HPDE6-E6E7 (cell line): ENCODE measurements at regions not wholly inside any gene's neighbourhood (a gene's known extent, or its start where the extent isn't known, plus 50 kb on each side); places are given as distances from the start of the nearest gene placed in this dataset.

ENCODE experiments used
- DNase-seq: peaks from one replicate; pipeline ENCODE4 v3.0.0; 2011; ENCODE audit warnings: missing footprints; ENCODE audit errors: extremely low spot score

DNA sequence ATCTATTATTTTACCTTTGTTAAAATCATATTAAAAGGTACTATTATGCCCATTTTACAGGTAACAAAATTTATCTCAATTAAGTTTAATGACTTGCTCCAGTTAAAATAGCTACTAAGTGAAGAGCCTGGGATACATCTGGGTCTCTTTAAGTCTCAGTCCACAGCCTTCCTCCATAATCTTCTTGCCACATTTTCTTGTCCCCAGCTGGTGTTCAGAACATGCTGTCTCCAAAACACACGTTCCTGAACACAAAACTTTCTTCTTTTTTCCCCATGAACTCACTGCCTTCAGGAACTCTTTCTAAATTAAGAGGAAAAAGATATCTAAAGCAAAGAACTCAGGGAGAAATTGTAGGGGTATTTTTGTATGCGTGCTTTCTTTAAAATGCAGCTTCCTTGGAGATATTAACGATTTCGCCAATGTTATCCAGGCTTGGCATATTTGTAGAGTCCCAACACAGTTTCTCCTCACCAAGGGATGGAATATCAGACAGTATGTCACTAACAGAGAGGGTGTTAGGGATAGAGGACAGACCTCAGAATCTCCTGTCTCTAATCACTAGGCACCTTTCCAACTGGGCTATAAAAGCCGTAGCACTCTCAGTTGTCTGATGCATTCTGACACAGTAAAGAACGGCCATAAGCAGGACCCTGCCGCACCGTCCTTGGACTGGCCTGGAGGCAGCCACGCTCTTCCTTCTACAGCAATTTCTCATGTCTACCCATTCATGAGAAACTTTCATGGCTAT is 232.8 kb upstream of the BLID start:
- DNase-seq = no peak

DNA sequence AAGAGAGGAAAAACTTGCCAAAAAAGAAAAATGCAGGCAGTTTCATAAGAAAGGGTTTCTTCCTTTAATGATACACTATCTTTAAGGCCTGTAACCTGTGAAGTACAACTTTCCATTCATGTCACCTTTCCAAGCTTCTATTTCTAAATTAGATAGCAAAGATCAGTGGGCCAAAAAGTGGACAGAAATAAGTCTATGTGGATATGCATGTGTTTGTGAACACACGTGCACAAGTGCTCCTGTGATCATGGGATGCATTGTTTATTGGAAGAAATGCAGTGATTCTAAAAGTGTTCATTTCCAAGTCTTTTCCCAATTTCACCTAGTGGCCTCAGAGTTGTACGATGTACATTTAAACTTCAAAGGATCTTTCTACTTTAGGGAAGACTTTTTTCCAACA is 230.0 kb upstream of the BLID start:
- DNase-seq = no peak

- no peak for DNase-seq
These were observed 229.6 kb upstream of the BLID start for GRCh38 chr11:122345586-122345985.

- no peak for DNase-seq
These were observed 228.2 kb upstream of the BLID start for GRCh38 chr11:122344215-122344614.

GRCh38 chr11:122343210-122343609 is 227.2 kb upstream of the BLID start:
- DNase-seq = no peak

DNA sequence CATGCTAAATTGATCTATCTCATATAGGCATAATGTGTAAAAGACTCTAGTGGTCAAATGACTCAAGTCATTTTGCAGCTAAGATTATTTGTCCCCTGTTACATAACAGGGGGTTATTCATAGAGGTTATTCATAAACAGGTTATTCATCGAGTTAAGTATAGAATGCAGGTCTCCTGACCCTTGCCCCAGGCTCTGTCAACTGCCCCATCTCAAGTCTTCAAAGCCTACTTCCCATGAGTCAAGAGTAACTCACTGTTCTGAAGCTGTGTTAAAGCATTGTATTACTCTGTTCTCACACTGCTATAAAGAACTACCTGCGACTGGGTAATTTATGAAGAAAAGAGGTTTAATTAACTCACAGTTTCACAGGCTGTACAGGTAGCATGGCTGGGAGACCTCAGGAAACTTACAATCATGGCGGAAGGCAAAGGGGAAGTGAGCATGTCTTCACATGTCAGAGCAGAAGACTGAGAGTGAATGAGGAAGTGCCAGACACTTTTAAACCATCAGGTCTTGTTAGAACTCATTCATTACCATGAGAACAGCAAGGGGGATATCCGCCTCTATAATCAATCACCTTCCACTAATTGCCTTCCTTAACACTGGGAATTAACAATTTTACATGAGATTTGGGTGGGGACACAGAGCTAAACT is 226.2 kb upstream of the BLID start:
- peak; percentile 7 for DNase-seq

- no peak for DNase-seq
These were observed 225.5 kb upstream of the BLID start for GRCh38 chr11:122341477-122341876.

DNA sequence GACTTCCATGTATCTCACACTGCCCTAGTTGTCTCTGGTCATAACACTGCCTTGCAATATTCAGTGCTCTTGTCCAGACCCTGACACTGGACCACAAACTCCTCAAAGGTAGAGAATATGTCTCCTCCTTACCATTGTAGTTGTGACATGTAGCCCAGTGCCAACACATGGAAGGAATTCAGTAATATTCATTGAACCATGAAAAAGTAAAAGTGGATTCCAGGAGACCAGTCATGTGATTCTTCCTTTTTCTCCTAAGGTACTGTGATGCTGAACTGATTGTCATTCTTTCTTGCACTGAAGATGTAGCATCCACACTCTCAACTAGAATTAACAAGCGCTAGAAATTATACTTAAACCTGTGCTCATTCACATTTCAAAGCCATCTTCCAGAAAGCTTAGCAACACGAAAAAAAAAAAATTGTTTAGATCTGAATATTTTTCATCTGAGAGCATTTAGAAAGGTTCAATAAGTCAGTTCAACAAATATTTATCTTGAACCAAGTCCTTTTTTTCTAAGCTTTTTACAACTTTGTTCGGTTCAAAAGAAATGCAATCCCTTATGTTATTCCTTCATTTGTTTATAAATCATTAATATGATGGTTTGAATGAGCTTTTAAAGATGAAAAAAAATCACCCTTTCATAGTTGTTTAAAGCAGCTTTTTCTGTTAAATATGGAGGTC is 224.7 kb upstream of the BLID start:
- no peak for DNase-seq

DNA sequence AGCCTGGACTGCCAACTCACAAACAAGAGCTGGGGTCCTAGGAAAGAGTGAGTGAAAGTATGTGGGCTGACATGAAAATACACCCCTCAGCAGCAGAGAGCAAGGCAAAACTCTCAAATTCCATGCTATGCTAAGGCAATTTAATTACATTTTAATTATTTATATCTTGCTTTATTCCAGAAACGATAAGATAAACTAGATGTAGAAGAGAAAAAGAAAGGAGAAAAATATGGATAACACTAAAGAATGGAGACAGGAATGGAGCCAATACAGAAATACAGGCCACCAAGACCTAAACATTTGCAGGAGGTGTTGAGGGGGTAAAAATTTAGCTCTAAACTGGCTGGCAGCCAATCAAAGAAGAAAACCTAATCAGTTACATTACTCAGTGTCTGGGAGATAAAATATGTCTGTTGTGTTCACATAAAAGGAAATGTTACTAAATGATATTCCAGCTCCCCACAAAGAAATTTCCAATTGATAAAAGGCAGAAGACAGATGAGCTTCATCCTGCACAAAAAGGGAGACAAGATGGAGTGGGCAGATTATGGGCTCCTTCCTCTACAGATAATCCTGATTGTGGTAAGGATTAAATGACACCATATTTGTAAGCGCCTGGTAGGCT is 223.5 kb upstream of the BLID start:
- DNase-seq = no peak

GRCh38 chr11:122337704-122338103 is 221.7 kb upstream of the BLID start:
- DNase-seq = no peak

DNA sequence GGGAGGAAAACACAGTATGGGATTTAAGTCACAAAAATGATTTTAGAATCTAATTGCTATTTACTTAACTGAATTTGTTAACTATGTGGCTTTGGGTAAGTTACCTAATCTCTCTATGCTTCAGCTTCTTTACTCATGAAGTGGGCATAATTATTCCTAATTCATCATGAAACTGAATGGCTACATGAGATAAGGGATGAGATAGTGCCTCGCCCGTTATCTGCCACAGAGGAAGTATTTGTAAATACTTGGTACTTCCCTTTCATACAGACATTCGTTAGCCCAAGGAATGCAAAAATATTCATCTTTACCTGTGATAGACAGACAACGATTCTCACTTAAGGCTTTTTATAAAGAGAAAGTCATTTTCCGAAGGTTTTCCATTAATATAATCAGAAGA is 221.2 kb upstream of the BLID start:
- no peak for DNase-seq

DNA sequence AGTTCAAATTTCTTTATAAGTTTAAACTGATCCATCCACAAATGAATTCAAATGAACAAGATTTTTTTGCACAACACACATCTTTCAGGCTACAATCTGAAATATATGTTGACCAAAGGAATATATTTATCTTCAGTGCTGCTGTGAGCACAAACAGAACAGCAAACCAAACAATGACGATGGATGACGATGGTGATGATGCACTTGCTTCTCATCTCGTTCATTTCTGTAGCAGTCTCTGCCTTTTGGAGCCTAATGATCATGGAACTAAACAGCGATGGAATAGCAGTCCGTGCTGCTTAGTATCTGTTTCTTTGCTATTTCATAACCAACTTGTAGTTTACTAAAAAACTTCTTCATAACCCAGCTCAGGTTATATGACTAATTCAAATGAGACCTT is 220.7 kb upstream of the BLID start:
- no peak for DNase-seq

DNA sequence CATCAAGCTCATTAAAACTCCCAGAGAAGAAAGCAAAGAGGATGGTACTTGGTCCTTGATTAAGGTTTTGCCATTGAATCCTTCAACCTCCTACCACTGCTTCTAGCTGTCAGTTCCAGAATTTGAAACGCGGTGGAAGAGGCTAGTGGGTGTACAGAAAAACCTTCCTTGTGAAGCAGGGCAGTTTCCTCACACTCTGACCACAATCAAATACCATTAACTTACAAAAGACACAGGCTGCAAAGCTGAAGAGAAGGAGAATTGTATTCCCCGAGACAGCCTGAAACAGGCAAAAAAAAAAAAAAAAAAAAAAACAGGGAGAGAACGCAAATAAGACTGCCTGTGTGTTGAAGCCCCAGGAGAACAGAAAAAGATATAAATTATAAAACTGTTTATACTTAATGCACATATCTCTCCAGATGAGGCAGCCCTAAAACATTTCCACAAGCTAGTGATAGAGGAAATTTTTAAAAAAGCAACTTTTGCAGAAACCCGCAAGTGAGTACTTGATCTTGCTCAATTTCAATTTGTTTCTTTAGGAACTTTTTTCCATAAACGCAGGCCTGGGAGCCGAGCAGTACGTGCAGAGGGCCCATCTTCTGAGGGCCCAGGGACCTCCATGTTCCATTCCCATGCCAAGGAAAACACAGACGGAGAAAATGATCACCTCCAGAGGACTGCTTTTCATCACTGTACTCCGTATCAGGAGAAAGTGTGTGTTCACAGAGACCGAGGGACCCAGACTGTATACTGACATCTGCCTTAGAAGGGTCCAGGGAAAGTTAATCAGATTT is 218.7 kb upstream of the BLID start:
- DNase-seq = no peak

- no peak for DNase-seq
These were observed 217.5 kb upstream of the BLID start for GRCh38 chr11:122333467-122333866.

- no peak for DNase-seq
These were observed 215.1 kb upstream of the BLID start for GRCh38 chr11:122331079-122331478.

DNA sequence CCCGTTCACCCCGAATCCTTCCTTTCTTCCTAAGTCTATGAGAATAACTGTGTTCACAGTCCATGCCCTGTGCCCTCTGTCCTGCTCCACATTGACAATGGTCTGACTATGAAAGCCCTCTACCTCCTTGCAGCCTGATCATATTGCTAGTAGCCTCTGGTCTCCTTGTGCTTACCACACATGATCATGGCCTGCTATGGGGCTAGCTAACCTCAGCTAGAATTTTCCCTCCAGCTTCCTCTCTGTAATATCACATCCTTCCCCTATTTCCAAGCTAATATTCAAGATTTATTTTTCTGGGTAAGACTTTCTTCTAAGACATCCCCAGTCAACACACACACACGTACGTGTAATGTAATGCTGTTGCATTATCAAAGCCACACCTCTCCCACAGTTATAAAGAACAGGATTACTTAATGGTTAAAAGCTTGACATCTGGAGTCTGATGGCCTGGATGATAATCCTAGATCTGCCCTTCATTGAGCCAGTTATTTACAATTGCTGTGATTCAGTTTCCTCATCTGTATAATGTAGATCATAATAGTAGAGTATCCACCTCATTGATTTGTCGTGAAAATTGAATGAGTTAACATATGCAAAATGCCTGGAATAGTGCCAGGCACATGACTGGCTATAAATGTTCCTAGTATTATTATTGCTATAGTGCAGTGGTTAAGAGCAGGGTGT is 214.4 kb upstream of the BLID start:
- no peak for DNase-seq

- DNase-seq = no peak
These were observed 211.5 kb upstream of the BLID start for GRCh38 chr11:122327528-122327927.

DNA sequence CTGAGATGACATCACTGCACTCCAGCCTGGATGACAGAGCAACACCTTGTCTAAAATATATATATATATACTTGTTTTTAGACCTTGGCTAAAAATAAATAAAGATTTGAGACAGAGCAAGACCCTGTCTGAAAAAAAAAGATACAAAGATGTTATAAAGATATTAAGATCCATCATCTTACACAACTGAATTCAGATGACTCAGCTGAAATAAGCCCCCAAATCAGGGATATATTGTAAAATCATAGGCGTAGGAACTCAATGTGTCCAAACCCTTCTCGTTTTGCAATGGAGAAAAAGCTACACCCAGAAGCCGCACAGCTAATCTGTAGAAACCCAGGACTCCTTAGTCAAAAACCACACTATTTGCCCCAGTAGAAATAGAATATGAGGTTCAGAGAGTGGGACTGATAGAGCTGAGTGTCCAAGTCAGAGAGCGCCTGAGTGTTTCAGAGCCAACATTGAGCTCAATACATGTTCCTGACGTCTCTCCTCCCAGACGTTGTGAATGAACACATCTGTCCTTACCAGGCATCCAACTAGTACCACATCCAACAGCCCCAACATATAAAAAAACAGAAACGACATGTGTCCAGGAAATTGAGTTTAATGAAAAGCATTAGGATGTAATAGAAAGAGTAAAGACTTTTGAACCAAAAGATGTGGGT is 207.9 kb upstream of the BLID start:
- DNase-seq = no peak

DNA sequence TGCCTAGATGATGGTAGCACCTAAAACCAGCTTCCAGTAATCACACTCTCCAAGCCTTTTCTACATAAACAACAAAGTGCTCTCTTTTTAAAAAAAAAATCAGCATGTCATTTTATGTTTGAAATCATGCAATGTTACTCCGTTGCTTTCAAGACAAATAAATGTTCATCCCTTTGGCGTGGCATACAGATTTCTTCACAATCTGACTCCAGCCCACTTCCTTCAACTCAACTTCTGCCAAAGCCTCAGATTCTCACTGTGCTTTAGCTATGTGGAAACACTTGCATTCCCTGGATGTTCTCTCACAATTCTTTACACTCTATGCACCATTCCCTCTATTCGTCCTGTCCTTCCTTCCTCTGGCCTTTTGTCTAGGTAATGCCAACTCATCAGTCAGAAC is 206.3 kb upstream of the BLID start:
- no peak for DNase-seq

GRCh38 chr11:122320671-122321070 is 204.7 kb upstream of the BLID start:
- no peak for DNase-seq
